Suprapubic skin (tissue), 4 donors: ENCODE measurements at regions not wholly inside any gene's neighbourhood (a gene's known extent, or its start where the extent isn't known, plus 50 kb on each side); places are given as distances from the start of the nearest gene placed in this dataset.

ENCODE experiments used
- EP300 ChIP-seq: sonication (generic); formaldehyde crosslinking; IDR thresholded peaks from one replicate; pipeline ENCODE4 v1.6.1; 2017; ENCODE audit warnings: antibody characterized with exemption
- POLR2A ChIP-seq, 2 donors: fragments of 450-650 bp; IDR thresholded peaks; one replicate each; pipeline ENCODE4 v1.6.1; 2017; ENCODE audit warnings: antibody characterized with exemption in 2 of 2, mild to moderate bottlenecking in 2 of 2, moderate library complexity in 2 of 2
- POLR2AphosphoS5 ChIP-seq, 3 donors: sonication (generic); formaldehyde crosslinking; IDR thresholded peaks; one replicate each; pipeline ENCODE4 v1.6.1; 2017; ENCODE audit warnings: antibody characterized with exemption in 3 of 3
- TF ChIP-seq, protein P1 (sequence below), 2 donors: fragments of 200-600 bp in 1 of 2; fragments of 450-650 bp in 1 of 2; sonication (generic) in 1 of 2; IDR thresholded peaks; one replicate each; pipeline ENCODE4 v1.5.1; 2016 to 2019; ENCODE audit warnings: antibody characterized with exemption in 2 of 2, mild to moderate bottlenecking in 1 of 2, moderate library complexity in 1 of 2

GRCh38 chr3:159608311-159608710, 380.3 kb upstream of the IL12A start:
- TF ChIP-seq, protein P1, sequence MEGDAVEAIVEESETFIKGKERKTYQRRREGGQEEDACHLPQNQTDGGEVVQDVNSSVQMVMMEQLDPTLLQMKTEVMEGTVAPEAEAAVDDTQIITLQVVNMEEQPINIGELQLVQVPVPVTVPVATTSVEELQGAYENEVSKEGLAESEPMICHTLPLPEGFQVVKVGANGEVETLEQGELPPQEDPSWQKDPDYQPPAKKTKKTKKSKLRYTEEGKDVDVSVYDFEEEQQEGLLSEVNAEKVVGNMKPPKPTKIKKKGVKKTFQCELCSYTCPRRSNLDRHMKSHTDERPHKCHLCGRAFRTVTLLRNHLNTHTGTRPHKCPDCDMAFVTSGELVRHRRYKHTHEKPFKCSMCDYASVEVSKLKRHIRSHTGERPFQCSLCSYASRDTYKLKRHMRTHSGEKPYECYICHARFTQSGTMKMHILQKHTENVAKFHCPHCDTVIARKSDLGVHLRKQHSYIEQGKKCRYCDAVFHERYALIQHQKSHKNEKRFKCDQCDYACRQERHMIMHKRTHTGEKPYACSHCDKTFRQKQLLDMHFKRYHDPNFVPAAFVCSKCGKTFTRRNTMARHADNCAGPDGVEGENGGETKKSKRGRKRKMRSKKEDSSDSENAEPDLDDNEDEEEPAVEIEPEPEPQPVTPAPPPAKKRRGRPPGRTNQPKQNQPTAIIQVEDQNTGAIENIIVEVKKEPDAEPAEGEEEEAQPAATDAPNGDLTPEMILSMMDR (IDR thresholded peaks at IDR 0.05) = no peak
- no peak for TF ChIP-seq EP300
- no peak for TF ChIP-seq POLR2AphosphoS5 (IDR thresholded peaks at IDR 0.05)
- TF ChIP-seq POLR2A (IDR thresholded peaks at IDR 0.05) = no peak
